ENCODE measurements at regions not wholly inside any gene's neighbourhood (a gene's known extent, or its start where the extent isn't known, plus 50 kb on each side); places are given as distances from the start of the nearest gene placed in this dataset.
"Not testable (repeated sequence)": the region's sequence is repeated elsewhere in the genome, so short reads cannot be mapped to it uniquely, and the experiment has no call there.

DNA sequence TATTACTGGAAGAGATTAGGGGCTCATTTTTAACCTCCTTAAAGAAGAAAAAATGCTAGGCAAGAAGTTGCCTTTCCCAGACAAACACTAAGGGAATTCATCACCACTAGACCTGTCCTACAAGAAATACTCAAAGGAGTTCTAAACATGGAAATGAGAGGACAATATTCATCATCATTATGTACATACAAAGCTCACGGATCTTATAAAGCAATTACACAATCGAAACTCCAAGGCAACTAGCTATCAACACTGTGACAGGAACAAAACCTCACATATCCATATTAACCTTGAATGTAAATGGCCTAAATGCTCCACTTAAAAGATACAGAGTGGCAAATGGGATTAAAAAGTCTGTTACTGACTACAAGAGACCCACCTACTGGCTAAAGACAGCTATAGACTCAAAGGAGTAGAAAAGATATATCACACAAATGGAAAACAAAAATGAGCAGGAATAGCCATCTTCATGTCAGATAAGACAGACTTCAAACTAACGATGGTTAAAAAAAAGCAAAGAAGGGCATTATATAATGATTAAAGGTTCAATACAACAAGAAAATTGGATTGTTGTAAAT lies 246.6 kb downstream of the ADRA2A start:
- DNase-seq (ENCODE audit: low spot score), result no peak
- TF ChIP-seq, protein P1, sequence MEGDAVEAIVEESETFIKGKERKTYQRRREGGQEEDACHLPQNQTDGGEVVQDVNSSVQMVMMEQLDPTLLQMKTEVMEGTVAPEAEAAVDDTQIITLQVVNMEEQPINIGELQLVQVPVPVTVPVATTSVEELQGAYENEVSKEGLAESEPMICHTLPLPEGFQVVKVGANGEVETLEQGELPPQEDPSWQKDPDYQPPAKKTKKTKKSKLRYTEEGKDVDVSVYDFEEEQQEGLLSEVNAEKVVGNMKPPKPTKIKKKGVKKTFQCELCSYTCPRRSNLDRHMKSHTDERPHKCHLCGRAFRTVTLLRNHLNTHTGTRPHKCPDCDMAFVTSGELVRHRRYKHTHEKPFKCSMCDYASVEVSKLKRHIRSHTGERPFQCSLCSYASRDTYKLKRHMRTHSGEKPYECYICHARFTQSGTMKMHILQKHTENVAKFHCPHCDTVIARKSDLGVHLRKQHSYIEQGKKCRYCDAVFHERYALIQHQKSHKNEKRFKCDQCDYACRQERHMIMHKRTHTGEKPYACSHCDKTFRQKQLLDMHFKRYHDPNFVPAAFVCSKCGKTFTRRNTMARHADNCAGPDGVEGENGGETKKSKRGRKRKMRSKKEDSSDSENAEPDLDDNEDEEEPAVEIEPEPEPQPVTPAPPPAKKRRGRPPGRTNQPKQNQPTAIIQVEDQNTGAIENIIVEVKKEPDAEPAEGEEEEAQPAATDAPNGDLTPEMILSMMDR (IDR thresholded peaks at IDR 0.05), result no peak
- no peak overlapping the region for H3K27ac ChIP-seq
- H3K4me3 ChIP-seq, result no peak overlapping the region

DNA sequence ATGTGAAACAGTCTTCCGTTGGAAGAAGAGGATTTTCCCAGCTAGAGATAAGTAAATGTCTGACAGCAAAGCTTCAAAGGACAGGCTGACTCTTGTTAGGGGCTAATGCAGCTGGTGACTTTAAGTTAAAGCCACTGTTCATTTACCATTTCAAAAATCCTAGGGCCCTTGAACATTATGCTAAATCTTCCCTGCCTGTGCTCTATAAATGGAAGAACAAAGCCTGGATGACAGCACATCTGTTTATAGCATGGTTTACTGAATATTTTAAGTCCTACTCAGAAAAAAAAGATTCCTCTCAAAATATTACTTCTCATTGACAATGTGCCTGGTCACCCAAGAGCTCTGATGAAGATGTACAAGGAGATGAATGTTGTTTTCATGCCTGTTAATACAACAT lies 255.3 kb downstream of the ADRA2A start:
- H3K4me3 ChIP-seq; DNase-seq (ENCODE audit: low spot score); H3K27ac ChIP-seq: not testable (repeated sequence)

DNA sequence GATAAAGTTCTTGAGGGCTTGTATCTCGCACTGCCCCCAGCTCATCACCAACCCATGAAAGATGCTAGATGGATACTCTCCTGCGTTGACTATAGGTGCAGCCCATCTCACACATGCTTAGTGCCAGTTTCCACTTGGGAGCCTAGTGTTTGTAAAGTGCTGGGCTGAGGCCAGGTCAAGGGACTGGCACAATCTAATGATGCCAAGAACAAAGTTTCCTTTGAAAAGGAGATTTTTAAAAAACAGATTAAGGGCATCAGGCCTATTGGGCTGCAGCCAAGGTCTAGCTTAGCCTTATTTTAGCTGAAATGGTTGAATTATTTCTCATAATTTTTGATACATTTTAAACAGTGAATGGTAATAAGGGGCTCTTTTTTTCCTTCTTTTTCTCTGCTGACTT lies 259.0 kb downstream of the ADRA2A start:
- no peak for DNase-seq (ENCODE audit: low spot score)
- Histone ChIP-seq H3K27ac (no peak overlapping the region), H3K4me3 (no peak overlapping the region)
- TF ChIP-seq, protein P1 (IDR thresholded peaks at IDR 0.05), result no peak

DNA sequence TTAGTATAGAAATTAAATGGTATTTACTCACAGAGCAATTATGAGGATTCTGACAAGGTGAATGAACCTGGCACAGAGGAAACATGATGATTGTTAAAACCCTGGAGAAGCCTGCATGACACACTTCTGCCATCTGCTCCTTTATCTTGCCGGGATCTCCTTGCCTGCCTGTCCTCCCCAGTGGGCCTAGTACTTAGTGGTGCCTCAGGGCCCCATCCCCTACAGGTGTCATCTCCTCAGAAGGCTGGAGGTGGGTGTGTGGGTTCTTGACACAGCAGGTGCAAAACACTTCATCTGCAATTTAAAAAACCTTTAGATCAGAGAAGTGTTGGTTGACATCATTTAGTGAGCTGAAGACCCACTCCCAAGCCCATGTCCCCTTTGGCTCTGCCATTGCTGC lies 261.2 kb downstream of the ADRA2A start:
- TF ChIP-seq, protein P1 (IDR thresholded peaks at IDR 0.05), result no peak
- Histone ChIP-seq H3K27ac (no peak overlapping the region), H3K4me3 (no peak overlapping the region)
- DNase-seq (ENCODE audit: low spot score), result no peak

DNA sequence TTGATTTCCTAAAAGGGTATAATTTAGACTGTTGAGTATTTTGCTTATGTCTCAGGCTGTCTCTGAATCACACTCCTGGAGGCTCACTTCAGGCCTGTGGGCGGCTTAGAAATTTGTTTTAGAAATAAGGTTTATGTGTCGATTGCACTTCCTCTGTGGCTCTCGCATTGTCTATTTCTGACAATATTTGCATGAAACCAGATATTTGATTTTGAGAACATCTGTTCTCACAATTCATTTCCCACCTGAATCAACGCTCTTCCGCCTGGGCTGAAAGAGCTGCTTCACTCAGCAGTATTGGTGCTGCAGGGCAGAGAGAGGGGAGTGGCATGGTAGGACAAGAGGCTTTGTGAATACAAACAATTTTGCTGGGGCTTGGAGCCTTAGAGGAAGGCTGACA lies 262.0 kb downstream of the ADRA2A start:
- no peak overlapping the region for H3K4me3 ChIP-seq
- no peak for DNase-seq (ENCODE audit: low spot score)
- H3K27ac ChIP-seq, result no peak overlapping the region
- TF ChIP-seq, protein P1 (IDR thresholded peaks at IDR 0.05), result no peak

DNA sequence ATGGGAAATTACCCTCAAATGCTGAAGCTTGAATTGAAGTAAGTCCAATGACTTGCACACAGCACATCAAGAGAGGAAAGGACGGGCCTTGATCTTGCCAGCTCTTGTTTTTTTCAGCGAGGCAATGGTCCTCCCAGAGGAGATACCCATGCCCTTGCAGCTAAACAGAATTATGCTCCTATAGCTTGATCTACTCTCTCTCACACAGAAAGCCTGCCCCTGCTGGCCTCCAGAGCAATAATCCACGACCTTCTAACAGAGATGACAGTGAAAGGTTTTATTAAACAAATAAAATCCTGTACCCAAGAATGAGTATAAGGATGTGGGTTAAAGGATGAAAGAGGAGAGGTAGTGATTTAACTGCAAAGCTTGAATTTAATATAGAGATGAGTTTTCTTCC lies 268.0 kb downstream of the ADRA2A start:
- DNase-seq (ENCODE audit: low spot score), result no peak
- Histone ChIP-seq H3K27ac (no peak overlapping the region), H3K4me3 (no peak overlapping the region)
- TF ChIP-seq, protein P1 (IDR thresholded peaks at IDR 0.05), result no peak

DNA sequence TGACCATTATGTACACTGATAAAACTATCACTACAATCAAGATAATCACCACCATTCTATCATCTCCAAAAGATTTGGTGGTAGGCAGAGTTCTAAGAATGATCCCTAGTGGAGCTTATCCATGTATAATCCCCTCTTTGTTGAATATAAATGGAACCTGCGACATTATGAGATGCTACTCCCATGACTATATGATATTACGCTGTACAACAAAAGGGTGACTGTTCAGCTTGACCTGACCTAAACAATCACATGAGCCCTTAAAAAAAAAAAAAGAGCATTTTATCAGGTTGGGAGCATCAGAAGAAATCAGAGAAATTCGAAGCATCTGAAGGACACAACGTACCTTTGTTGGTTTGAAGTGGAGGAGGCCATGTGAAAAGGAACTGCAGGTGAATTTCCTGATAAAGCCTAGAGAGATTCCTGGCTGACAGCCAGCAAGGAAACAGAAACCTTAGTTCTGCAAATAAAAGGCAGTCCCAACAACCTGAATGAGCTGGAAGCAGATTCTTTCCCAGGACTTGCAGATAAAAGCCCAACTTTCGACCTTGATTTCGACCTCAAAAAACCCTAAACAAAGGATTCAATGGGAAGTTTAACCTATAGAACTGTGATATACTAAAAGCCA lies 270.7 kb downstream of the ADRA2A start:
- Histone ChIP-seq H3K4me3 (no peak overlapping the region), H3K27ac (no peak overlapping the region)
- no peak for DNase-seq (ENCODE audit: low spot score)
- TF ChIP-seq, protein P1 (IDR thresholded peaks at IDR 0.05), result no peak
